ENCODE measurements at regions not wholly inside any gene's neighbourhood (a gene's known extent, or its start where the extent isn't known, plus 50 kb on each side); places are given as distances from the start of the nearest gene placed in this dataset.

DNA sequence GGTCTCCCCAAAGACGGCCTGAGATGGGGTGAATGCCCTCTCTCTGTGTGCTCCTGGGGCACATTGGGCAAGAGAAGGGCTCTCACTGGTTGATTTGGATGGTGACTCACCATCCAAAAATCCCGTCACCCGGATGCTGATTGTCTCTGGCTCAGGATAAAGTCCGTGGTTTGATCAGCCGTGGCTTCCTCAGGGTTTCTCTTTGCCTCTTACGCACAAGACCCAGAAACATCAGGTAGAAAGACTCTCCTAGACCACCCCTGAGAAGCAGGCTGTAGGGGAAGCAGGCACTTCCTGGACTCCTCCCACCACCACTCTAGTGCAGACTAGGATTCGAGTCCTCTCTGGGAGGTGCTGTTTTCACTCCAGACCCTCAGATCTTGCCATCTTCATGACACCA is 176.1 kb upstream of the NCAM1 start:
- DNase-seq (ENCODE audit: low read depth in 2 of 2): peak; percentile 40 to 45

DNA sequence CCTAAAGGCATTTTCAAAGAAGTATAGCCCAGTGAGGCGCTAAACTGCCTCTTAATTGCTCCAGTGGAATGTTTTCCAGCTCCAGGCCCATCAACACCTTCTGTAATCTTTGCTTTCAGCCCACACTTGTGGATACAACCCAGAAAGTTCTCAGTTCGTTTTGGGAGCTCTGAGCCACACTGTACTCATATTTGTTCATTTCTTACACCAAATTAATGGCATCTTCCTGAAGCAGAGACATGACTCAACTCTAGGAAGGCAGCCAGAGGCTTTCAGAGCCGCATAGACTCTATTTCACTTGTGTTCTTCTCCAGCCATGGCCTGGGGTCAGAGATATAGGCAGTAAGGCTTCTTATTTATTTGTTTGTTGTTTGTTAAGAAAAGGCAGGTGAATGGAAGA is 175.5 kb upstream of the NCAM1 start:
- peak; percentile 59 to 62 for DNase-seq (ENCODE audit: low read depth in 2 of 2)

DNA sequence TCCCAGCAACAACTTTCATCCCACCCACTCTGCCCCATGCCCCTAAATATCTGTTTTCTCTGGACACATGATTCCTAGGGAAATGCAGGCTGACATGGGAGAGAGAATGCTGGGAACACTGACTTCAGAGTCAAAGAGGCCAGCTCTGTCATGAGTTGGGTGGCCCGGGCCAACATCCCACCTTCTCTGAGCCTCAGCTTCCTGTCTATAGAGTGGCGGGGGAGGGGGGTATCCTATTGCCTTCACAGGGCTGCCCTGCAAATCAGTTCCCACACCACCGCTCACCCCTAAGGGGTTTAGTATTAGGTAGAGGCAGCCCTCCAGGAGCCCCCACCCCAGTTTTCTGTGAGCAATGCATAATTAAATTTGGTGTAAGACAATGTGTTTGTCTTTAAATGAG is 175.0 kb upstream of the NCAM1 start:
- DNase-seq (ENCODE audit: low read depth in 2 of 2): no peak

DNA sequence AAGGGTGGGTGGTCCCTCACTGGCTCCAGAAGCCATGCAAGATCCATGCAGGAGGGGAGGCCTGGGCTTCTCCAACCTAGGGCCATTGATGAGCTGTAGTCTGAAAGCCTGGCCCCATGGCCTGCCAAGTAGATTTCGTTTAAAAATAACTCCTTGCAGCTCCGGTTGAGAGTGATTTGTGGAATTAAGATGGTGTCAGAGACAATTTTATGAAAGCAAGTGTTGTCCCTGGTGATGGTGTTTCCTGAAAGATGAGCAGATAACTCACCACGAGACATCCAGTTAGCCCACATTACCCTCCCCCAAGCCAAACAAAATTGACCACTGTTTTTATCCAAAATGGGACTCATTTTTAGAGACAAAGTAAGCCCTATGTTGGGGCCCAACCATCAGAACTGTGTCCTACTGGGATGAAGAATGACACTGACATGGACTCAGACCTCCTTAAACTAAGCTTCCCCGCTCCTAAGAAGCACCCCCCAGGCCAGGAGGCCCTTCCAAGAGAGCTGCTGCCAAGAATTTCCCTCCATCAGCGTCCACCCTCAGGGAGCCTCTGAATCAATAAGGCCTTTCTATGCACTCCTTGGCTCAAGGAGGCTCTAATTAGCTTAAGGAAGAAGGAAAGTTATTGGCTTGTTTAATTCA is 174.2 kb upstream of the NCAM1 start:
- no peak for DNase-seq (ENCODE audit: low read depth in 2 of 2)

DNA sequence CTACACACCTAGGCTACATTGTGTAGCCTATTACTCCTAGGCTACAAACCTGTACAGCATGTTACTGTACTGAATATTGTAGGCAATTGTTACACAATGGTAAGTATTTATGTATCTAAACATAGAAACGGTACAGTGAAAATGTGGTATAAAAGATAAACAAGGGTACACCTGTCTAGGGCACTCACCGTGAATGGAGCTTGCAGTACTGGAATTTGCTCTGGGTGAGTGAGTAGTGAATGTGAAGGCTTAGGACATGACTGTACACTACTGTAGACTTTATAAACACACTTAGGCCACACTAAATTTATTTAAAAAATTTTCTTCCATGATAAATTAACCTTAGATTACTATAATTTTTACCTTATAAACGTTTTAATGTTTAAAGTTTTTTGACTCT is 171.7 kb upstream of the NCAM1 start:
- DNase-seq (ENCODE audit: low read depth in 2 of 2): no peak

DNA sequence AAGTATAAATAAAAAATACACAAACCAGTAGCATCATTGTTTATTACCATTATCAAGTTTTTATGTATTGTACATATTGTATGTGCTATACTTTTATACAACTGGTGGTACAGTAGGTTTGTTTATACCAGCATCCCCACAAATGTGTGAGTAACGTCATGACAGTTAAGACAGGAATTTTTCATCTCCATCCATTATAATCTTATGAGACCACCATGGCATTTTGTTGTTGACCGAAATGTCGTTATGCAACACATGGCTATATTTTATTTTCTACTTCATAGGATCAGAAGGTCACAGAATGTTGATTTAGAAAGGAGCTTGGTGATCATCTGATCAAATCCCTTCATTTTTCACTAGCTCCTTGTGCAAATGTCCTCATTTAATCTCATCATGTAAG is 170.9 kb upstream of the NCAM1 start:
- DNase-seq (ENCODE audit: low read depth in 2 of 2): no peak

DNA sequence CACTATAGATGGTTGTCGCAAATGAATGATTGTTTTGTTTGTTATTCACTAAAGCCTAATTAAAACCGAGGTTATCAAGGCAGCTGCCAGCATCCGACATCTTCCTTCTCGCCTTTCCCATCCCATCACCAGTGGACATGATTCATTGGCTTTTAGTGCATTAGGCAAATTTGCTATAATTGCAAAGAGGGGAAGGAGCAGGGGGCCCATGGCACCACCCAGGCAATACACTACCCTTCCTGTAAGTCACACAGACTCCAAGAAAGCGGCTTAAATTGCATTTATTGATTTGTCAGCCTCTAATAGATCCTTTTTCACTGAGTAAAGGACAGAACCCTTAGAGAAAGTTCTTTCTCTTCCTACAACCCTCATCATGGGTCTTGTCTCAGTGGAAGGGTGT is 169.2 kb upstream of the NCAM1 start:
- no peak for DNase-seq (ENCODE audit: low read depth in 2 of 2)

DNA sequence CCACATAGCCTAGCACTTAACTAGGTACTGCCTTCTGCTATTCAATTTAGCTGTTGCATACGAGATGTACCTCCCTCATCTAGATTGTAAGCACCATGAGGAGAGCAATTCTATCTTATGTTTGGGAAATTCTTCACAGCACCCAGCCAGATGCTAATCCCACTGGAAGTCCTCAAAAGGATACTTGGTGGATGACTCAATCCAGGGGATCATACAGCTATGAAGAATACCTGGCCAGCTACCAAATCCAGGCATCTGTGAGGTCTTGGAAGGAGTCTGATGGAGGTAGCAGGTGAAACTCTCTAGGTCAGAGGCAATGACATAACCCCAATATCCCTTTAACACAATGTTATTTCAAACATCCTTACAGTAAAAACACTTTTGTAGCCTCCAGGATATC is 167.8 kb upstream of the NCAM1 start:
- no peak for DNase-seq (ENCODE audit: low read depth in 2 of 2)

DNA sequence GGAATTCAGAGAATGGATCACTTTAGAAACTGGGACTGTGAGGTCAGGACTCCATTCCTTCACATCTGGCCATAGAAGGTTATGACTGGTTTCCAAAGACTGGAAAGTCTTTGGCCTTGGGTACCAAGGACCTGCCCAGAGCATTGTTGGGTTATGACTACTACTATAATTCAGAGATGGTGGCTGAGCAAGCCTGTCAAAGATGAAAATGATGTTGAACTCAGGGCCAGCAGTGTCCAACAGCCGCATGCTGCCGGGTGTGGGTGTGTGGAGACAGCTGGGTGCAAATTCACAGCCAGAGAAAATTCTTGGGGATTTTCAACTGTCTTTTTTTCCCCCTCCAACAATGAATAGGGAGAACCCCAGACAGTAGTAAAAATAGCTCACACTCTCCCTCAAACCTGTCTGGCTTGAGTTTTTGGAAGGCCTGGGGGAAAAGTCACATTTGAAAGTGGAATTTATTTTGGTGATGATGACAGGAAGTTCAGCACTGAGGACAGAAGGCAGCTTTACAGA is 166.8 kb upstream of the NCAM1 start:
- DNase-seq (ENCODE audit: low read depth in 2 of 2): no peak

DNA sequence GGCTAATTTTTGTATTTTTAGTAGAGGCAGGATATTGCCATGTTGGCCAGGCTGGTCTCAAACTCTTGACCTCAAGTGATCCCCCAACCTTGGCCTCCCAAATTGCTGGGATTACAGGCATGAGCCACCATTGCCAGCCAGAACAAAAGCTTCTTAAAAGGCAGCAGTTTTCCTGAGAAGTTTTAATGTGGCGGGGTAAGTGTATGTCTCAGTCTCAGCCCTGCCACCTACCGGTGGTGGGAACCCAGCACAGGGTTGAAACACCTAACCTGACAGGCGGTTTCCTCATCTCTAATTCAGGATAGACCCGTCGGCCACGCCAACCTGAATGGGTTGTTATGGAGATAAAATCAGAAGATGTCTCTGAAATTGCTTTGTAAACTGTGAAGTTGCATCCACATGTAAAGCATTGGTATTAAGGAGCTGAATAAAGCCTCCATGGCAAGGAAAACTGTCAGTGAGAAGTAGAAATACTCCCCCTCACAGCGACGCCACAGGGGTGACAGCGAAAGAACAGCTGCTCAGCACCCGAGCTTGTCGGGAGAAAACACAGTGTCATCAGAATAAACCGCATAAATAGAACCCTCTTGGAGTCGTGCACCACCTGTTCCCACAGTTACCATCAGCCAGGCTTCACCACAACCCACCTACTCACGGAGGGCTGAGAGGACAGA is 165.9 kb upstream of the NCAM1 start:
- DNase-seq (ENCODE audit: low read depth in 2 of 2): no peak

DNA sequence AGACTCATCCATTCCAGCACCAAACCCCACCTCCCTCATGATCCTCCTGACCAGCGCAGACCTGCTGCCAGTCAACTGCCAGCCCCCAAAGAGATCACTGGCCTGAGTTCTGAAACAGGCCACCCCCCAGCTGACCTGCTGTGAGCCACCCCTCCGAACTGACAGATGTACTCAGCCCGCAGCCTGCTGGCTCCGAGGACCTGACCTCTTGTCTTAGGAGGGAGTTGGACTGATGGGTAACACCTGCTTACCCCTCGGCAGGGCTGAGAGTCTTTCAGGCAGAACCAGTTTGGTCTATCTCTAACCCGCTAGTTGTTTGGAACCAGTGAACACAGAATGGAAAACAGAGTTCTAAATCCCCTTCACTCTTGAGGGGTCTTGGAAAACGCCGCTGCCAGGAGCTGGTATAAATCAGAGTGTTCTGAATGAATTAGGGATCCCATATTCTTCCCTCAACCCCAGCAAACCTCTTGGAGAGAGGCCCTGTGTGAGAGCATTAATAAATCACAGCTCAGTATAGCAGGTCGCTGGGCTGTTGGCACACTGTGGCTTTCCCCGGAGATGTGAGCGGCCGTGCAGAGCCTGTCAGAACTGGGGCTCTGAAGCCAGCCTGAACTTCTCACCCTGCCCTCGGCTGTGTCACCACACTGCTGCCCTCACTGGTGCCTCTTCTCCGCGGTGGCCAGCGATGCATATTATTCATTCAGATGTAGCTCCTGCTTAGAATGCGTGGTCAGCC is 165.1 kb upstream of the NCAM1 start:
- no peak for DNase-seq (ENCODE audit: low read depth in 2 of 2)

DNA sequence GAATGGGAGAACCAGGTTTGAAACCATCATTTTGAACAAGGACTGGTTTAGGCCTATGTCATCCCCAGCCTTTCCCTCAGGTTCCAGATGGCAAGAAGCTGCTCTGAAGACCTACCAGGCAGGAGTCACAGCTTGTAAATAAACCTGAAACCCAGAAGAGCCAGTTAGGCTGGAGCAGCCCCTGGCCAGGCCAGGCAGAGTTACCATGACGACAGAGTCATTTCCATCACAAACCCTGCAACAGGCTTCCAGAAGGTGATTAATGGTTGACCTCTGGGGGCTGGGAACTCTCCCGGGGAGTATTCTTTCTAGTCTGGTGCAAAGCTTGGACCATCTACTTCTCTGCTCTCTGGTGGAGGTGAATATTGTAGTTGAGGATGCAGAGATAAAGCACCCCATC is 164.1 kb upstream of the NCAM1 start:
- DNase-seq (ENCODE audit: low read depth in 2 of 2): no peak

DNA sequence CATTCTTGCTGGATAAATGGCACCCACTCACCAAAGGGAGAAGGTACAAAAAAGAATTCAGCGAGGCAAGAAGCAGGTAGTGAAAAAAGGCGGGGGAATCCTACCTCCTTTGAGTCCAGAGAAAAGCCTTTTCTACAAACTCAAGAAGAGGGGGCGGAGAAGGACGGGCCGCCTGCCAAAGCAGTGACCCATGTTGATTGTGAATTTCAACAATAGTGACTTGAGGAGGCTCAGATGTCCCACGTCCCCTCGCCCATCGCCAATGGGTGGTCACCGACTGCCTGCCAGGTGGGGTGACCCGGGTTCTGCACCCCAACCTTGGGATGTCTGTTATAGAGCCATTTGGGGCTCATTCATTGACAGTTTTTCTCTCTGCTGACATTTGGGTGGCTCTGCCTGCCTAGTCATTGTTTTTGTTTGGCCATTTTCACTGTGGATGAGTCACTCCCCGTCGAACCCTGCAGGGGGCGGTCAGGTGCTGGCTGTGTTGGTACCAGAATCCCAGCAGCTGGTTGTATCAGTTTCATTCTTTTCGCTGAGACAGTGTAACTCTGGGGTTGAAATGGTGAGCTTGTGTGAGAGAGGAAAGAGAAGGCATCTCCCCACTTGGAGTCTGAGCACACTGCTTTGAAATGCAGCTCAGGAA is 163.4 kb upstream of the NCAM1 start:
- no peak for DNase-seq (ENCODE audit: low read depth in 2 of 2)

DNA sequence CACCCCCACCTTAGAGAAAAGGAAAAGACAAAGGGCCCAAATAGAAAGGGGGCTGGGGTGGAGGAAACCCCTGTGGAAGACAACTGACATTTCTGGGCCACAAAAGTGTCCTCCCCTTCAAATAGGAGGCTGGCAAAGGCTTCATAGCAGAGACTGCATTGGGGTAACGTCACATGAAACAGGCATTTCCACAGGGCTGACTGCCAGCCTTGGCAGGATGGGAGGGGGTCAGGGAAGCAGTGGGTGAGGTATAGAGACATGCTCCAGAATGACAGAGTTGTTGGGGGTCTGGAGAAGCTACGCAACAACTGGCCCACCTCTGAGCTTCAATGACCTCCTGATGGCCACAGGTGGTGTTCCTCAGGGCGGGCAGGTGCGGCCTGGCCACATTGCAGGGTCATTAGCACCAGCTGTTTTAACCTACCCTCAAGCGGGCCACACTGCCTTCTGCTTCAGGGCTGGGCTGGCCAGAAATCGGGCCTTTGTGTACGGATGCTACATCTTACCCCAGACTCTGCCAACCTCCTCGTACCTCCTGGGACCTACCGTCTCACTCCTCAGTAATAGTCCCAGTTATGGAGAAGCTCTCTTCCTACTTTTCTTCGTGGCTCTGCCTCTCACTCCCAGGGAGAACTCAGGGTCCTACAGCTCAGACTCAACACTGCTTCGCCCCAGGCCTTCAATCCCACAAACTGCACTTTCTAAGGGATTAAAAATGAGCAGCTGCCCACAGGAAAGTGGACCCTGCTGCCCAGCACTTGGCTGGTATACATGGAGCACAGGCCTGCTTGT is 160.0 kb upstream of the NCAM1 start:
- no peak for DNase-seq (ENCODE audit: low read depth in 2 of 2)

DNA sequence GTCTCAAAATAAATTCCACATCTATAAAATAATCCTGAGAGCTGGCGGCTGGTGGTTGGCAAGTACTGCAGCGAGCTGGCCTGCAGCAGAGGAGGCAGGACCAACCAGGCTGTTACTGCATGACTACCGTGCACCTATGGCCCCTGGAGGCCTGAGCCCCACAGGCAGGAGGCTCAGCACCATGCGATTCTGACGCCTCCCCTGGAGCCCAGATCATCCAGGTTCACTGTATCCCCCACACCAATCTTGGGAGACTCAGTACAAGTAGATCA is 159.5 kb upstream of the NCAM1 start:
- no peak for DNase-seq (ENCODE audit: low read depth in 2 of 2)

DNA sequence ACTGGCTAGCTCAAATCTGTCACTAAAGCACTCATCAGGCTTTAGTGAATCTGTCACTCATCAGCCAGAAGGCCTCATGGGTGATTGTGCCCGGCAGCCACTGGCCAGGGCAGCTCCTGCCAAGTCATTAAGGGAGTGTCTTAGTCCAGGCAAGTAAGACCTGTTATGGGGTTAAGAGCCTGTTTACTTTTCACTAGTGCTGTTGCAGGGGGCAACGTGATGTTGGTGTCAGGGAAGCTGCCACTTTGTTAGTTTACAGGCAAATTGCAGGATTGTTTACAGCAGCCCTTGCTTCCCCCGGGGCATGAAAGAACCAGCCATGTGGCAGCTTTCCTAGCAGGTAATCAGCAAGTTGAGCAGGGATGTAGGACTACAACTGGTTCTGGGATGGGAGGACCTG is 155.6 kb upstream of the NCAM1 start:
- no peak for DNase-seq (ENCODE audit: low read depth in 2 of 2)

DNA sequence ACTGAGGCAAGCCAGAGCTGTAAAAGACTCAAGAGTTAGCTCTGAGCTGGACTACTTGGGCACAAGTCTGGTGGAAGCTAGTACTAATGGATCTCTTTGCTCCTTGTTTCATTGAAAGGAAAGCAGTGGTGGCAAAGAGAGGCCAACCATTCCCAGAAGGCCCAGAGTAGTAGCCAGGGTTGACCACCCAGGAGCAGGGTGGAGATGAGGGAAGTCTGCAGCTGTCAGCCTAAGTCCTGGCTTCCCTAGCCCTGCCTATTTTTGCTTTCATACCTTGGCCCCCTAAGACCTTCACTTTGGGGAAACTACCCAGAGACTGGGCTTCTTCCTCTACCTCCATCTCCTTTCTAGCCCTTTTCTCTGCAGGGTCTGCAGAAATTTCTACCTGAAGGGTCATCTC is 155.0 kb upstream of the NCAM1 start:
- no peak for DNase-seq (ENCODE audit: low read depth in 2 of 2)

DNA sequence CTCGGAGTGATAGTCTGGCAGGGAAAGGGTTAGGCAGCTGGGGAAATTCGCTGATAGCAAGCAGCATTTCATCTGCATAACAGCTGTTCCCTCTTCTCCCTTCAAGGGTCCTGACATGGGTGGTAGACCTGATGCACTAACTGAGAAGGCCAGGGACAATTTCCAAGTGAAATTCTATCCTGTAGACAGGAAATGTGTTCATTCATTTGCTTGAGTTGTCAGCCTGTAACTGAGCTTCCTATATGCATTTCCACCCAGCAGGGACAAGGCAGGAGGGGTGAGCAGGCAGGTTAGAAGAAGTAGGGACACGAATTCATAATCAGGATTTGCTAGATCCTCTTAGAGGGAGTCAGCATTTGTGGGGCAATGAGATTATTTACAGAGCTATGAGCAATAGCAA is 154.3 kb upstream of the NCAM1 start:
- no peak for DNase-seq (ENCODE audit: low read depth in 2 of 2)

DNA sequence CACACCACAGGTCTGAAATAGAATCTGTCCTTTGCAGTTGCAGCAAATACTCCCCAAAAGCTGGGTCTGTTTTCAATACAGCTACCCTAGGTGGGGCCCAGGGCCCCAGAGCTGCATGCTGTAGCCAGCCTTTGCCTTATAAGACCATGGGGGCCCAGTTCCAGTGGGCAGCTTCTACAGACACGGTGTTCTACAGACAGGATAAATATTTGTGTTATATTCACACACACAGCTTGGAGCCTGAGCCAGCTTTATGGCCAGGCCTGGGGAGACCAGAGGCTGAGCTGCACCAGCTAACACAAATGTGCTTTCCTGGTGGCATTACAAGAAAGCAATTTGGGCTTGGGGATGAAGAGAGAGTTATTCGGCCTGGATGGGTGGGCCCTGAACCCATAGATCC is 151.8 kb upstream of the NCAM1 start:
- DNase-seq (ENCODE audit: low read depth in 2 of 2): no peak

DNA sequence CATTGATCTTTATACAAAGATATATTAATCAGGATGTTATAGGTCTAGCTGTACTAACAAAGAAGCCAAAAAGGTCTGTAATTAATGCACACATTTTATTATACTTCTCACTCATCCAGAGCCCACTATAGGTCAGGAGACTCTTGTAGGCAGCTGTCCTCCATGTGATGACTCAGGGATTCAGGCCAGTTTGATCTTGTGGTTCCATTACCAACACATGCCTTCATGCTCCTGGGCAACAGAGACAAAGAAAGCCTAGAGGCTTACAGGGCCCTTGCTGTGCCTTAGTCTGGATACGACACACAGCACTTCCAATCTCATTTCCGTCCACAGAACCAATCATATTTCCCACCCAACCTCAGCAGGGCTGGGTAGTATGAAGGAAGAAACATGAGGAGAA is 150.3 kb upstream of the NCAM1 start:
- no peak for DNase-seq (ENCODE audit: low read depth in 2 of 2)

DNA sequence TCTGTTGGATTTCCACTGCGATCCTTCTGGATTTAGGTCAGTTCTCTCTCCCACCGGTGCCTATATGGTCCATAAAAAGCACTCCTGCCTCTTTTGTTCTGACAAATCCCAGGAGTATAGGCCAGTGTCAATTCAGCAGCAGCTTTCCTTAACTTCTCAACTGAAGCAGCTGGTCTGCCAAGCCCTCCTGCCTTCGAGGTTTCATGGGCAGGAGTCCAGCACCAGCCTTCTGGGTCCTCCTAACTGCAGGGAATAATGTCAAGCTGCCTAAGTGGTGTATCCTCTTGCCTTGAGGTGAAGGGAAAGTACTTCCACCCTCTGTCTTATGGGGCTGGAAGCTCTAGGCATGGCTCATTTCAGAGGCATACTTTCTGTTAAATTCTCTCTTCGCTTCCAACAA is 149.4 kb upstream of the NCAM1 start:
- DNase-seq (ENCODE audit: low read depth in 2 of 2): no peak

DNA sequence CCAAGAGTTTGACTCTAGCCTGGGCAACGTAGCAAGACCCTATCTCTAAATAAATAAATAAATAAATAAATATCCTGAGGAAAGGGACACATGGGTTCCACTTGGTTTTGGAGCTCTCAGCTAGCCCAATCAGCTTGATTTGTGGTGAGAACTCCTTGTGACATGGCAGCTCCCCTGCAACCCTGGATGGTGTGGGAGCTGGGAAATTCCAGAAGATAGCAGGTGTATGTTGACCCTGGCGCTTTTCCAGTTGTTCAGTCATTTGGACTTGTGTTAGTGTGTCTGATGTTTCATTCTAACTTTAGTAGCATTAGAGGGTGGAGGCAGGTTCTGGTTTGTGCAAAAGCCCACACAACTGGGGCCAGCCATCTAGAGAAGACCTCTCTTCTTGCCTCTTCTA is 148.5 kb upstream of the NCAM1 start:
- DNase-seq (ENCODE audit: low read depth in 2 of 2): no peak
